ENCODE measurements at regions not wholly inside any gene's neighbourhood (a gene's known extent, or its start where the extent isn't known, plus 50 kb on each side); places are given as distances from the start of the nearest gene placed in this dataset.

DNA sequence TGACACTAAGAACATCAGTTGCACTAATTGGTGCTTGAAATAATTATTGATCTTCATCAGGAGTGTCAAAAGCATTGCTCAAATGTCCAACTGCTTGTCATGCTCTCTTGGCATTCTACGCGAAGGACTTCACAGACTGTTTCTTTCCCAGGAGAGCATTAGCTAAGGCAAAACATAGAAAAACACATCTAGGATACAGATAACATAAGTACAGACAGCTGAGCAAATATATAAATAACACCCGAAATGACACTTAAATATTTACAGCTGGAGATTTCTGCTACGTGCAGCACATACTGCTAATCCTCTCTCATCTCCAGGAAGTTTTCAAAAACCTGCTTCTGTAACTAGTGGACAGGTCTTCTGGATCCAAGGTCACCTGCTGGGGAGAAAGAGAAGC lies 120.0 kb upstream of the PRMT8 start:
- TF ChIP-seq PPARA (CRISPR knock-in tag; IDR thresholded peaks at IDR 0.05; ENCODE audit: borderline replicate concordance) = no peak
- no peak for TF ChIP-seq TOX (CRISPR knock-in tag; IDR thresholded peaks at IDR 0.05; ENCODE audit: borderline replicate concordance)
- TF ChIP-seq ZNF565 (CRISPR knock-in tag; conservative IDR thresholded peaks at IDR 0.05; ENCODE audit: low read depth) = no peak
- TF ChIP-seq ISL1 (CRISPR knock-in tag; IDR thresholded peaks at IDR 0.05) = no peak
- TF ChIP-seq BACH2 (CRISPR knock-in tag; IDR thresholded peaks at IDR 0.05; ENCODE audit: borderline replicate concordance) = no peak
- TF ChIP-seq RARB (CRISPR knock-in tag; IDR thresholded peaks at IDR 0.05) = no peak
- no peak for TF ChIP-seq ZNF8 (CRISPR knock-in tag; IDR thresholded peaks at IDR 0.05)
- no peak for TF ChIP-seq ZFP3 (CRISPR knock-in tag; IDR thresholded peaks at IDR 0.05)
- TF ChIP-seq, protein P1, sequence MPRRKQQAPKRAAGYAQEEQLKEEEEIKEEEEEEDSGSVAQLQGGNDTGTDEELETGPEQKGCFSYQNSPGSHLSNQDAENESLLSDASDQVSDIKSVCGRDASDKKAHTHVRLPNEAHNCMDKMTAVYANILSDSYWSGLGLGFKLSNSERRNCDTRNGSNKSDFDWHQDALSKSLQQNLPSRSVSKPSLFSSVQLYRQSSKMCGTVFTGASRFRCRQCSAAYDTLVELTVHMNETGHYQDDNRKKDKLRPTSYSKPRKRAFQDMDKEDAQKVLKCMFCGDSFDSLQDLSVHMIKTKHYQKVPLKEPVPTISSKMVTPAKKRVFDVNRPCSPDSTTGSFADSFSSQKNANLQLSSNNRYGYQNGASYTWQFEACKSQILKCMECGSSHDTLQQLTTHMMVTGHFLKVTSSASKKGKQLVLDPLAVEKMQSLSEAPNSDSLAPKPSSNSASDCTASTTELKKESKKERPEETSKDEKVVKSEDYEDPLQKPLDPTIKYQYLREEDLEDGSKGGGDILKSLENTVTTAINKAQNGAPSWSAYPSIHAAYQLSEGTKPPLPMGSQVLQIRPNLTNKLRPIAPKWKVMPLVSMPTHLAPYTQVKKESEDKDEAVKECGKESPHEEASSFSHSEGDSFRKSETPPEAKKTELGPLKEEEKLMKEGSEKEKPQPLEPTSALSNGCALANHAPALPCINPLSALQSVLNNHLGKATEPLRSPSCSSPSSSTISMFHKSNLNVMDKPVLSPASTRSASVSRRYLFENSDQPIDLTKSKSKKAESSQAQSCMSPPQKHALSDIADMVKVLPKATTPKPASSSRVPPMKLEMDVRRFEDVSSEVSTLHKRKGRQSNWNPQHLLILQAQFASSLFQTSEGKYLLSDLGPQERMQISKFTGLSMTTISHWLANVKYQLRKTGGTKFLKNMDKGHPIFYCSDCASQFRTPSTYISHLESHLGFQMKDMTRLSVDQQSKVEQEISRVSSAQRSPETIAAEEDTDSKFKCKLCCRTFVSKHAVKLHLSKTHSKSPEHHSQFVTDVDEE (CRISPR knock-in tag; IDR thresholded peaks at IDR 0.05) = no peak
- TF ChIP-seq TCF4 (CRISPR knock-in tag; IDR thresholded peaks at IDR 0.05; ENCODE audit: borderline replicate concordance) = no peak
- no peak for TF ChIP-seq POU6F1 (CRISPR knock-in tag; IDR thresholded peaks at IDR 0.05; ENCODE audit: borderline replicate concordance, low read depth)
- no peak for TF ChIP-seq CREB5 (CRISPR knock-in tag; IDR thresholded peaks at IDR 0.05; ENCODE audit: low read depth)
- no peak for TF ChIP-seq ARNTL (CRISPR knock-in tag; IDR thresholded peaks at IDR 0.05; ENCODE audit: borderline replicate concordance, low read depth)
- TF ChIP-seq GLIS3 (CRISPR knock-in tag; IDR thresholded peaks at IDR 0.05) = no peak
- no peak for TF ChIP-seq OSR1 (CRISPR knock-in tag; IDR thresholded peaks at IDR 0.05)
- no peak for TF ChIP-seq SNAI2 (CRISPR knock-in tag; IDR thresholded peaks at IDR 0.05)
- TF ChIP-seq CSDC2 (CRISPR knock-in tag; IDR thresholded peaks at IDR 0.05) = no peak
- no peak for TF ChIP-seq PATZ1 (CRISPR knock-in tag; IDR thresholded peaks at IDR 0.05; ENCODE audit: borderline replicate concordance)
- no peak for TF ChIP-seq ZNF70 (CRISPR knock-in tag; IDR thresholded peaks at IDR 0.05)
- no peak for ATAC-seq

GRCh38 chr12:3375326-3375725 lies 115.7 kb upstream of the PRMT8 start:
- no peak for TF ChIP-seq ZNF565 (CRISPR knock-in tag; conservative IDR thresholded peaks at IDR 0.05; ENCODE audit: low read depth)
- TF ChIP-seq, protein P1 (CRISPR knock-in tag; IDR thresholded peaks at IDR 0.05) = no peak
- TF ChIP-seq ZFP3 (CRISPR knock-in tag; IDR thresholded peaks at IDR 0.05) = no peak
- TF ChIP-seq TCF4 (CRISPR knock-in tag; IDR thresholded peaks at IDR 0.05; ENCODE audit: borderline replicate concordance) = no peak
- no peak for TF ChIP-seq POU6F1 (CRISPR knock-in tag; IDR thresholded peaks at IDR 0.05; ENCODE audit: borderline replicate concordance, low read depth)
- no peak for TF ChIP-seq RARB (CRISPR knock-in tag; IDR thresholded peaks at IDR 0.05)
- no peak for TF ChIP-seq ISL1 (CRISPR knock-in tag; IDR thresholded peaks at IDR 0.05)
- no peak for TF ChIP-seq CREB5 (CRISPR knock-in tag; IDR thresholded peaks at IDR 0.05; ENCODE audit: low read depth)
- no peak for TF ChIP-seq ZNF70 (CRISPR knock-in tag; IDR thresholded peaks at IDR 0.05)
- TF ChIP-seq ARNTL (CRISPR knock-in tag; IDR thresholded peaks at IDR 0.05; ENCODE audit: borderline replicate concordance, low read depth) = no peak
- no peak for TF ChIP-seq ZFP30 (CRISPR knock-in tag; IDR thresholded peaks at IDR 0.05)
- no peak for TF ChIP-seq PPARA (CRISPR knock-in tag; IDR thresholded peaks at IDR 0.05; ENCODE audit: borderline replicate concordance)
- TF ChIP-seq TOX (CRISPR knock-in tag; IDR thresholded peaks at IDR 0.05; ENCODE audit: borderline replicate concordance) = no peak
- no peak for TF ChIP-seq CSDC2 (CRISPR knock-in tag; IDR thresholded peaks at IDR 0.05)
- no peak for TF ChIP-seq BACH2 (CRISPR knock-in tag; IDR thresholded peaks at IDR 0.05; ENCODE audit: borderline replicate concordance)
- TF ChIP-seq, protein P2, sequence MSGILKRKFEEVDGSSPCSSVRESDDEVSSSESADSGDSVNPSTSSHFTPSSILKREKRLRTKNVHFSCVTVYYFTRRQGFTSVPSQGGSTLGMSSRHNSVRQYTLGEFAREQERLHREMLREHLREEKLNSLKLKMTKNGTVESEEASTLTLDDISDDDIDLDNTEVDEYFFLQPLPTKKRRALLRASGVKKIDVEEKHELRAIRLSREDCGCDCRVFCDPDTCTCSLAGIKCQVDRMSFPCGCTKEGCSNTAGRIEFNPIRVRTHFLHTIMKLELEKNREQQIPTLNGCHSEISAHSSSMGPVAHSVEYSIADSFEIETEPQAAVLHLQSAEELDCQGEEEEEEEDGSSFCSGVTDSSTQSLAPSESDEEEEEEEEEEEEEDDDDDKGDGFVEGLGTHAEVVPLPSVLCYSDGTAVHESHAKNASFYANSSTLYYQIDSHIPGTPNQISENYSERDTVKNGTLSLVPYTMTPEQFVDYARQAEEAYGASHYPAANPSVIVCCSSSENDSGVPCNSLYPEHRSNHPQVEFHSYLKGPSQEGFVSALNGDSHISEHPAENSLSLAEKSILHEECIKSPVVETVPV (CRISPR knock-in tag; IDR thresholded peaks at IDR 0.05) = no peak
- no peak for TF ChIP-seq OSR1 (CRISPR knock-in tag; IDR thresholded peaks at IDR 0.05)
- no peak for TF ChIP-seq ESRRG (CRISPR knock-in tag; IDR thresholded peaks at IDR 0.05)
- ATAC-seq = no peak

Measured in SK-N-SH treated with all-trans-retinoic acid at 6 μM for 48 hours (cell line).